Heart left ventricle (tissue), 13 donors: ENCODE measurements at regions not wholly inside any gene's neighbourhood (a gene's known extent, or its start where the extent isn't known, plus 50 kb on each side); places are given as distances from the start of the nearest gene placed in this dataset.

Source experiments
- CTCF ChIP-seq, 12 donors: fragments of 200-600 bp; sonication (generic) in 4 of 12; IDR thresholded peaks; one replicate each; pipeline versions ENCODE4 v1.5.0 to v1.8.0; 2018 to 2022; ENCODE audit warnings: antibody characterized with exemption in 12 of 12, mild to moderate bottlenecking in 5 of 12
- POLR2A ChIP-seq, 2 donors: fragments of 450-650 bp; IDR thresholded peaks; one replicate each; pipeline ENCODE4 v1.6.1; 2017; ENCODE audit warnings: antibody characterized with exemption in 2 of 2, mild to moderate bottlenecking in 2 of 2, moderate library complexity in 2 of 2
- donor health status: ischemic (EF 13 %, LVEDD 7.1; RV severe dilation, severe dysfunction).
- donor health status: DM: no; HTN: yes; CAD: no.
- donor health status: DM: no; HTN: no; CAD: no.
- donor health status: ischemic (EF 25% LVEDD 6.9; RV normal size, moderate dysfunction).
- donor health status: ischemic (EF 25% LVEDD 5.7; RV mildly dilated, moderate dysfunction).
- donor health status: ischemic (EF 35%, LVEDD 5.7; RV mildly dilated, moderate dysfunction).
- donor health status: nonischemic (EF 11% LVEDD 7.7; RV severe dilation, severe dysfunction).
- donor health status: DM: yes; HTN: yes; CAD: no.
- donor health status: PGD.
- donor health status: ischemic (EF 29% LVEDD 5.4; RV normal size, mild dysfunction).
- donor health status: nonischemic (EF 23%, LVEDD 6.1; RV moderate dilation, normal function).

GRCh38 chr5:56396634-56397033, 163.5 kb upstream of the ANKRD55 start:
- no peak for TF ChIP-seq CTCF (IDR thresholded peaks at IDR 0.05)
- TF ChIP-seq POLR2A (IDR thresholded peaks at IDR 0.05), result no peak
